ENCODE measurements at regions not wholly inside any gene's neighbourhood (a gene's known extent, or its start where the extent isn't known, plus 50 kb on each side); places are given as distances from the start of the nearest gene placed in this dataset.

DNA sequence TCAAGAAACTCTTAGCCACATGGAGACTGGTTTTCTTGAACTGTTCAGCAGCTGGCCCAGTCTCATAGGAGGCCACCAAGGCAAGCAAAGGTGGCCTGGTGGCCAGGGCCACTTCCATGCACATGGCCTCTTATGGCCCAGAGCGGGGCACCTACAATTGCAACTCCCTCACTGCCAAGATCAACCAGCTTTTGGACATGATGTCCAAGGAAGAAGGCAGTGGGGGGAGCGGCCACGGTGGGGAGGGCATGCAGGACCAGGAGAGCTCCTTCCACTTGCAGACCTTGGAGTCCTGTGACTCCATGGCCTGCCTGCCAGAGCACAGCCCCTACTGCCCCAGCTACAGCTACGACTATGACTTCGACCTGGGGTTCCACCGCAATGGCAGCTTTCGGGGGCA, 398.9 kb upstream of the PTPRD start:
- in situ Hi-C loops (cut with MboI; ENCODE audit: low pct_unique_long_range_greater_than_20kb, low sequenced_read_pairs, unreplicated experiment) = no loop called here
- DNase-seq (ENCODE audit: low spot score) = no peak
- no peak for TF ChIP-seq CTCF (IDR thresholded peaks at IDR 0.05; ENCODE audit: extremely low read depth, insufficient read depth, missing control alignments)

DNA sequence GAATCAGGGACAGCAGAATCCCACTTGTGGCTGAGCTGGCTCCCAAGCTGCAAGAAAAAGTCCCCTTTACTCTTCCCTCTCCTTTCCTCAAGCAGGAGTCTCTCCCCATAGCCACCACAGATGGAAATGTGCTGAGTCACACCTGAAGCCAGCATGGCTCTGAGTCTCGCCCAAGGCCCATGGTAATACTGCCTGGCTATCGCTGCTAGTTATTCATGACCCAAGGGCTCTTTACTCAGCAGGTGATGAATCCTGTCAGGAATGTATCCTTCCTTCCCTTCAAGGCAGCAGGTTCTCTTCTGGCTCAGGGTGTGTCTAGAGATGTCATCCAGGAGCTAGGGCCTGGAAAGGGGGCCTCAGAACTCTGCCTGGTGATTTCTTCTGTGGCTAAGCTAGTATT, 403.3 kb upstream of the PTPRD start:
- no peak for TF ChIP-seq CTCF (IDR thresholded peaks at IDR 0.05; ENCODE audit: extremely low read depth, insufficient read depth, missing control alignments)
- in situ Hi-C loops (cut with MboI; ENCODE audit: low pct_unique_long_range_greater_than_20kb, low sequenced_read_pairs, unreplicated experiment) = no loop called here
- no peak for DNase-seq (ENCODE audit: low spot score)

- TF ChIP-seq CTCF (IDR thresholded peaks at IDR 0.05; ENCODE audit: extremely low read depth, insufficient read depth, missing control alignments) = no peak
- no peak for DNase-seq (ENCODE audit: low spot score)
- in situ Hi-C loops (cut with MboI; ENCODE audit: low pct_unique_long_range_greater_than_20kb, low sequenced_read_pairs, unreplicated experiment) = no loop called here
These were observed 410.4 kb upstream of the PTPRD start for GRCh38 chr9:11023201-11023600.

GRCh38 chr9:11025775-11026174, 413.0 kb upstream of the PTPRD start:
- no peak for TF ChIP-seq CTCF (IDR thresholded peaks at IDR 0.05; ENCODE audit: extremely low read depth, insufficient read depth, missing control alignments)
- in situ Hi-C loops (cut with MboI; ENCODE audit: low pct_unique_long_range_greater_than_20kb, low sequenced_read_pairs, unreplicated experiment) = no loop called here
- DNase-seq (ENCODE audit: low spot score) = no peak

DNA sequence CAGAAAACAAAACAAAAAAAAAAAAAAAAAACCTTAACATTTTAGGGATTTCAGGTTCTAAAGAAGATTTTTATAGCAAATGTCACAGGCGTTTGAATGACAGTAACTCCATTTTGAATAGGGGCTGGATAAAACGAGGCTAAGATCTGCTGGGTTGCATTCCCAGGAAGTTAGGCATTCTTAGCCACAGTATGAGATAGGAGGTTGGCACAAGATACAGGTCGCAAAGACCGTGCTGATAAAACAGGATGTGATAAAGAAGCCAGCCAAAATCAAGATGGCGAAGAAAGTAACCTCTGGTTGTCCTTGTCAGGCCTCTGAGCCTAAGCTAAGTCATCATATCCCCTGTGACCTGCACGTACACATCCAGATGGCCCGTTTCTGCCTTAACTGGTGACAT, 425.6 kb upstream of the PTPRD start:
- no peak for TF ChIP-seq CTCF (IDR thresholded peaks at IDR 0.05; ENCODE audit: extremely low read depth, insufficient read depth, missing control alignments)
- in situ Hi-C loops (cut with MboI; ENCODE audit: low pct_unique_long_range_greater_than_20kb, low sequenced_read_pairs, unreplicated experiment) = no loop called here

DNA sequence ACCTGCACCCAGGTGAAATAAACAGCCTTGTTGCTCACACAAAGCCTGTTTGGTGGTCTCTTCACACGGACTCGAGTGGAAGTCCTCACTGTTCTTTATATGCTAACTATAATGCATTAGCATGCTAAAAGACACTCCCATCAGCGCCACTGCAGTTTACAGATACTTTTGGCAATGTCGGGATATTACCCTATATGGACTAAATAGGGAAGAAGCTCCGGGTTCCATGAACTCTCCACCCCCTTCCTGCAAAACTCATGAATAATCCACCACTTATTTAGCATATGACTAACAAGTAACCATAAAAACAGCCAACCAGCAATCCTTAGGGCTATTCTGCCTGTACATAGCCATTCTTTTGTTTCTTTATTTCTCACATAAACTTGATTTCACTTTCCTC, 426.2 kb upstream of the PTPRD start:
- in situ Hi-C loops (cut with MboI; ENCODE audit: low pct_unique_long_range_greater_than_20kb, low sequenced_read_pairs, unreplicated experiment) = no loop called here
- no peak for DNase-seq (ENCODE audit: low spot score)
- no peak for TF ChIP-seq CTCF (IDR thresholded peaks at IDR 0.05; ENCODE audit: extremely low read depth, insufficient read depth, missing control alignments)

More for the DNA sequence above, 425.6 kb upstream of the PTPRD start:
- DNase-seq (ENCODE audit: low spot score) = no peak

- in situ Hi-C loops (cut with MboI; ENCODE audit: low pct_unique_long_range_greater_than_20kb, low sequenced_read_pairs, unreplicated experiment) = no loop called here
- DNase-seq (ENCODE audit: low spot score) = no peak
- no peak for TF ChIP-seq CTCF (IDR thresholded peaks at IDR 0.05; ENCODE audit: extremely low read depth, insufficient read depth, missing control alignments)
These were observed 432.8 kb upstream of the PTPRD start for GRCh38 chr9:11045589-11045988.

Data from GM13977 (cell line).